ENCODE measurements at regions not wholly inside any gene's neighbourhood (a gene's known extent, or its start where the extent isn't known, plus 50 kb on each side); places are given as distances from the start of the nearest gene placed in this dataset.

- peaks cover 12 to 32% of the 10 kb centered on the region in 2 donors for H3K9me3 ChIP-seq
- H3K27me3 ChIP-seq: no peaks in the 10 kb centered on the region
- intact Hi-C loops (cut with DNase I; ENCODE audit: low total_unique reads): no loop called here
- no peak for DNase-seq (ENCODE audit: low spot score in 2 of 2)
- H3K4me1 ChIP-seq: no peaks in the 10 kb centered on the region
- no peaks in the 10 kb centered on the region for H3K36me3 ChIP-seq
- no peak for TF ChIP-seq POLR2AphosphoS5 (IDR thresholded peaks at IDR 0.05)
- TF ChIP-seq POLR2A (IDR thresholded peaks at IDR 0.05): no peak
- no peak for TF ChIP-seq CTCF (IDR thresholded peaks at IDR 0.05)
- H3K27ac ChIP-seq: no peak overlapping the region
- H3K4me3 ChIP-seq: no peak overlapping the region
Measured at GRCh38 chr5:136600306-136600705, 235.0 kb upstream of the TRPC7 start.

GRCh38 chr5:136598802-136599404 lies 233.6 kb upstream of the TRPC7 start:
- H3K4me1 ChIP-seq: no peaks in the 10 kb centered on the region
- H3K27me3 ChIP-seq: no peaks in the 10 kb centered on the region
- H3K9me3 ChIP-seq: peaks cover 12 to 32% of the 10 kb centered on the region in 2 donors
- intact Hi-C loops (cut with DNase I; ENCODE audit: low total_unique reads): no loop called here
- no peak for TF ChIP-seq POLR2AphosphoS5 (IDR thresholded peaks at IDR 0.05)
- TF ChIP-seq CTCF (IDR thresholded peaks at IDR 0.05): no peak
- TF ChIP-seq POLR2A (IDR thresholded peaks at IDR 0.05): no peak
- no peak overlapping the region for H3K27ac ChIP-seq
- H3K4me3 ChIP-seq: no peak overlapping the region
- H3K36me3 ChIP-seq: no peaks in the 10 kb centered on the region
- DNase-seq (ENCODE audit: low spot score in 2 of 2): no peak

GRCh38 chr5:136594416-136594815 lies 229.1 kb upstream of the TRPC7 start:
- no peak overlapping the region for H3K27ac ChIP-seq
- no peaks in the 10 kb centered on the region for H3K36me3 ChIP-seq
- no peak for TF ChIP-seq CTCF (IDR thresholded peaks at IDR 0.05)
- TF ChIP-seq POLR2AphosphoS5 (IDR thresholded peaks at IDR 0.05): no peak
- intact Hi-C loops (cut with DNase I; ENCODE audit: low total_unique reads): no loop called here
- H3K4me3 ChIP-seq: no peak overlapping the region
- no peaks in the 10 kb centered on the region for H3K9me3 ChIP-seq
- no peaks in the 10 kb centered on the region for H3K27me3 ChIP-seq
- no peaks in the 10 kb centered on the region for H3K4me1 ChIP-seq
- DNase-seq (ENCODE audit: low spot score in 2 of 2): no peak

- no peaks in the 10 kb centered on the region for H3K4me1 ChIP-seq
- no peaks in the 10 kb centered on the region for H3K36me3 ChIP-seq
- no peak for TF ChIP-seq CTCF (IDR thresholded peaks at IDR 0.05)
- TF ChIP-seq POLR2AphosphoS5 (IDR thresholded peaks at IDR 0.05): no peak
- no peak for TF ChIP-seq POLR2A (IDR thresholded peaks at IDR 0.05)
- no peak for DNase-seq (ENCODE audit: low spot score in 2 of 2)
- H3K27me3 ChIP-seq: no peaks in the 10 kb centered on the region
- H3K27ac ChIP-seq: no peak overlapping the region
- H3K4me3 ChIP-seq: no peak overlapping the region
- no peaks in the 10 kb centered on the region for H3K9me3 ChIP-seq
- intact Hi-C loops (cut with DNase I; ENCODE audit: low total_unique reads): no loop called here
Measured at GRCh38 chr5:136590581-136590980, 225.2 kb upstream of the TRPC7 start.

GRCh38 chr5:136586196-136586595 lies 220.9 kb upstream of the TRPC7 start:
- no peak overlapping the region for H3K4me3 ChIP-seq
- H3K27me3 ChIP-seq: no peaks in the 10 kb centered on the region
- H3K4me1 ChIP-seq: no peaks in the 10 kb centered on the region
- intact Hi-C loops (cut with DNase I; ENCODE audit: low total_unique reads): no loop called here
- no peak overlapping the region for H3K27ac ChIP-seq
- H3K36me3 ChIP-seq: no peaks in the 10 kb centered on the region
- H3K9me3 ChIP-seq: no peaks in the 10 kb centered on the region
- TF ChIP-seq POLR2AphosphoS5 (IDR thresholded peaks at IDR 0.05): no peak
- no peak for DNase-seq (ENCODE audit: low spot score in 2 of 2)

- Histone ChIP-seq H3K27ac (no peak overlapping the region), H3K9me3 (no peaks in the 10 kb centered on the region), H3K36me3 (no peaks in the 10 kb centered on the region), H3K4me1 (no peaks in the 10 kb centered on the region), H3K4me3 (no peak overlapping the region), H3K27me3 (no peaks in the 10 kb centered on the region)
- intact Hi-C loops (cut with DNase I; ENCODE audit: low total_unique reads): no loop called here
- DNase-seq (ENCODE audit: low spot score in 2 of 2): no peak
- TF ChIP-seq POLR2A (IDR thresholded peaks at IDR 0.05) (no peak), POLR2AphosphoS5 (IDR thresholded peaks at IDR 0.05) (no peak), CTCF (IDR thresholded peaks at IDR 0.05) (no peak)
Measured at GRCh38 chr5:136584474-136584873, 219.1 kb upstream of the TRPC7 start.
